GM18505 (cell line): ENCODE measurements at regions not wholly inside any gene's neighbourhood (a gene's known extent, or its start where the extent isn't known, plus 50 kb on each side); places are given as distances from the start of the nearest gene placed in this dataset.
"Not testable (repeated sequence)": the region's sequence is repeated elsewhere in the genome, so short reads cannot be mapped to it uniquely, and the experiment has no call there.

Source experiments
- ATAC-seq: cut with Tn5 transposase; IDR thresholded peaks from one replicate; pipeline ENCODE4 v1.9.1; 2021; ENCODE audit not compliant: unreplicated experiment
- POLR2A ChIP-seq: IDR thresholded peaks from 4 replicates; pipeline ENCODE4 v1.6.1; 2011; ENCODE audit warnings: borderline replicate concordance; ENCODE audit not compliant: insufficient read depth, insufficient read length; ENCODE audit errors: extremely low read depth

DNA sequence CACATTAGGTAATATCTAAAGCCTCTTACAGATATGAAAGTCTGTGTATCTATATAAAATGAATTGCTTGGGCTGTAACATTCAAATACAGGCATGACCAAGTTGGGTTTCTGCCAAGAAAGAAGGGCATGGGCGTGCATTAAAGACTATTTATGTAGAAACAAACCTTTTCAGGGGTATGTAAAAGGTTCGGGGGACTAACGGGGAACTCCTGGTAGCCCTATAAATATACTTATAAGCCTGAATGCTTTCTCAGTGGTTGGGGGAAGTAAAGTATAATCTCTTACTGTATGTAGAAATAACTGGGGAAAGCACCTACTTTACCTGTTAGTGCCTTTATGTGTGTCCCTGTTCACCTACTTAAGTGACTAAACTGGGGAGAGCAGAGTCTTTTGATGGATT is 154.5 kb upstream of the TBL1XR1 start:
- TF ChIP-seq POLR2A: no peak
- ATAC-seq: peak; percentile 96

DNA sequence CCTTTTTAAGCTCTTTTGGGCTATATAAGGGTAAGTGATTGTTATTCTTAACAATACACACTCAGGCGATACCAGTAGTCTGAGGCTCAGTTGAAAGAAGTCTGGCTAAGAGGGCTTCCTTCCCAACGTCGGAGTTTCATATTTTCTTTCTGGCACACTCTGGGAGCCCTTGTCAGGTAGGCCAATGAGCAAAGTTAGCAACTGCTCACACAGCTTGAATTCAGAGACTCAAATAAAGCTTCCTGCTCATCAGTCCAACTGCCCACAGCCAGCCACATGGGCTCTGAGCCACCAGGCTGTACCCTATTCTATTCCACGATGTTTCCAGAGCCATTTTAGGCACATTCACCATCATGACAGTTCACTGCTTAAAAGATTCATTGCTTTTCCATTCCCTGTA is 155.1 kb upstream of the TBL1XR1 start:
- no peak for ATAC-seq
- TF ChIP-seq POLR2A: no peak

DNA sequence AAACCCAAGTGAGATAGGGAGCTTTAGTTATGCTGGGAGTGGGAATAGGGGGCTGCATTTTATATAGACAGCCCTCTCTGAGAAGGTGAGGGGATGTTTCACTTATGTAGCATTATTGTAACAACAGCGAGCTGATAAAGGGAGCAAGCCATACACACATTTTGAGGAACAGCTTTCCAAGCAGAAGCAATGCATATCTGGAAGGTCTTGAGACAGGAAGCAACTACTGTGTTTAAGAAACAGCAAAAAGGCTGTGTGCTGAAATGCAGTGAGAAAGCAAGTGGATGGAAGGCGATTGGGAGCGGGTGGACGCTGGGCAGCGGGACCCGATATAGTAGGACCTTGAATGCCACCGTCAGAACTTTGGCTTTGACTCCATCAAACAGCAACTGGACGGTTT is 155.9 kb upstream of the TBL1XR1 start:
- no peak for TF ChIP-seq POLR2A
- no peak for ATAC-seq

DNA sequence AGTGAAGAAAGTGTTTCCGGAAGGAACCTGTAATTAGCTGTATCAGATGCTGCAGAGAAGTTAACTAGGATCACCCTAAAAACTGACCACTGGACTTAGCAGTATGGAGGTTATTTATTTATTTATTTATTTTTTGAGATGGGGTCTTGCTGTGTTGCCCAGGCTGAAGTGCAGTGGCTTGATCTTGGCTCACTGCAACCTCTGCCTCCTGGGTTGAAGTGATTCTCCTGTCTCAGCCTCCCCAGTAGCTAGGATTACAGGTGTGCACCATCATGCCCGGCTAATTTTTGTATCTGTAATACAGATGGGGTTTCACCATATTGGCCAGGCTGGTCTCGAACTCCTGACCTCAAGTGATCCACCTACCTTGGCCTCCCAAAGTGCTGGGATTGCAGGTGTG is 156.6 kb upstream of the TBL1XR1 start:
- not testable (repeated sequence) for ATAC-seq

DNA sequence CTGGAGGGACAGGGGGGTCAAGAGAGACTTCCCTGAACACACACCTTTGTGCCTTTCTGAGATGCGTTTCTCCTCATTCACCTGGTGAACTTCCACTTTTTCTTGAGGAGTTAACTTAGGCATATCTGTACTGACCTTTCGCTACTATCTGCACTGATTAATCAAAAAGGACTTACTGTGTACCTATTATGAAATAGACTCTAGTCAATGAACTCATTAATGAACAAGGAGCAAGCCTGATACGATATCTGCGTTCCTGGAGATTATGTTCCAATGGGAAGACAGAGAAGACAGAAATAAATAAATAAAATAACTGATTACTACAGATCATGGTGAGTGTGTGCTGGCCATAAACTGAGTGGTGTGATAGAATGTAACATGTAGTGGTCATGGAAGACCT is 157.2 kb upstream of the TBL1XR1 start:
- no peak for TF ChIP-seq POLR2A
- no peak for ATAC-seq

DNA sequence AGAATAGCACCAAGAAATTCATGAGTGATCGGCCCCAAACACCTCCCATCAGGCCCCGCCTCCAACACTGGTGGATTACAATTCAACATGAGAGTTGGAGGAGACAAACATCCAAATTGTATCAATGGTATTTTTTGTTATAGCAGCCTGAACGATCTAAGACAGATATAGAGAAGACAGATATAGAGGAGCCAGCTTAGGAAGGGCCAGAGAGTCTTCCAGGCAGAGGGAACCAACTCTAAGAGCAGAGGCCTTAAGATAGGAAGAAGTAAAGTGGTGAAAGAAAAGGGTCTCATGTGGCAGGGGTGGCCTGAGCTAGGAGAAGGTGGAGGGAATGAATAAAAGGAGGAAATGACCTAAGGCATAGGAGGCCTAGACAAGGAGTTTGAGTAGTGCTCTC is 158.8 kb upstream of the TBL1XR1 start:
- ATAC-seq: no peak
- TF ChIP-seq POLR2A: no peak

DNA sequence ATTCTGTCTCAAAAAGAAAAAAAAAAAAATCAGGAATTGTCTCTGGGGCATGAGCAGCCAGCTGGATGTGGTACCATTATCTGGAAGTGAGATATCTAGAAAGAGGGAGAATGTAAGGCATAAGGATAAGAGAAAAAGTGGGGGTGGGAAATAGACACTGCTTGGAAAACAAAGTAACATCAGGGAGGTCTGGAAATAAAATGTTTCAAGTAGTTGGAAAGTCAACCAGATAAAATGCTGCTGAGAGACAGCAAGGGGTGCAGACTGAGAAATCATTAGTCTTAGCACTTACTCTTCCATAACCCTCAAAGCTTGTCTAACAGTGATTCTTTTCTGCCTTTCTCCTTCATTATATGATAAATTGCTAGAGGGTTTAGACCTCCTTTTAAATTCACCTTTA is 159.7 kb upstream of the TBL1XR1 start:
- ATAC-seq: no peak
- no peak for TF ChIP-seq POLR2A

DNA sequence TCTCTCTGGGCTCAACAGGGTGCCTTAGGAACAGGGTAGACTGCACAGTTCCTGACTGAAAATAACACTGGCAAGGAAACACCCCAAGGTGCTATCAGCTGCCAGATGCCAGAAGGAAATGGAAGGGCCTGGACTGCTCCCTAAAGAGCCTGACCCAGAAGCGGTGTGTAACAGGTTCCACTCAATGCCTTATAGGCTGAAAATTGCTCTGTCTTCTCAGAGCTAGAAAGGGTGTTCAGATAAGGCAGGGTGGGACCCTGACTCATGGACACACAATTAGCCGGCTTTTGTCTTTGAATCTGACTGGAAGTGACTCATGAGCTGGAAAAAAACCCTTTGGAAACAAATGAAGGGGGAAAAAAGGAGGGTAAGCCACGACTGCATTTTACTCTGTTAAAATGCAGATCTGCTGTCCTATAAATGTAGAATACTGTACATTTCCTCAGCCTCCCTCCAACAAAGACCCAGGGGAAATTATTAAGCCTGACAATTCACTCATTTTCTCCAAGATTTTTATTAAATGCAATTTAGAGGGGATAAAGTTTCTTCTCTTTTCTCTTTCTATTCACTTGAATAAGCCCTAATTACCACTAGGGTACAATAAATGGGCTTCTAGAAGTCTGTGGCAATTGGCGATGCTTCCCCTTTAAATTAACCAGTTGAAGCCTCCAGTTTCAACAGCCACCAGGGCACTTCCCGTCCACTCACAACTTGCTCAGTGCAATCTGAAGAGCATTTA is 160.2 kb upstream of the TBL1XR1 start:
- no peak for ATAC-seq
- no peak for TF ChIP-seq POLR2A

DNA sequence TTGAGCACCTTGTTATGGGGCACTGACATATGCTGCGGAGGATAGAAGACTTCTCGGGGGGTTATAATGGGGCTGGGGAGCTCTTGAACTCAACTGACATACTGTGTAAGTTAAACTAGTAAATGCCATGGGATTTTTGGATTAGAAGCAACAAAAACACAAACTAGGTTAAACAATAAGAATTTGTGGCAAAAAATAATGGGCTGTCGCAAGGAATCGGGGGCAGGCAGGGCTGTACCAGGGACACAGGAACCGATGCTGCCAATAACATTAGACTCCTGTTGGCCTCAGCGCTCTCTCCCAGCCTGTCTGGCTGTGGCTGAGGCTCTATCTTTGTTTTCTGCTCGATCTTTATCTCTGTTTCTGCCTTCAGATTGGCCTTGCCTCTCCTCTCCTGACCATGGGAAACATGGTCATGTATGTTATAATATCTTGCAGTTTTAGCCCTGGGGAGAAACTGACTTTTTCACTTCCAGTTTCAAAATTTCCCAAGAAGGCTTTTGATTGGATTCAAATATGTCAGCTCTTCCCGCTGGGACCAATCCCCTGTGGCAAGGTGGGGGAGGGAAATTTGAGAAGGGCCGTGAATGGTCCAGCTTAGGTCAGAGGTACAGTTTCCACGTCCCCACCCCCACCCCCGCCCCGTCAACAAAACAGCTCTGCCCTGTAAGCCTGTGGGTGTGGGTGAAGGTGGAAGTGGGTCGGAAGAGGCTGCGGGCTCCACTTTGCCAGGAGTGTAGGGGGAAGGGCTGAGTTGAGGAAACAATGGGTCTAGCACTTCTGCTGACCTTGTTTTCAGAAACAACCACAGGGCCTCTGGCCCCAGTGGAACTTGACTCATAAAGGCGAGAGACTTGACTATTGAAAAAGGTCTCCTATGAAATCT is 161.1 kb upstream of the TBL1XR1 start:
- ATAC-seq: peak; percentile 44
- peak; percentile 41 for TF ChIP-seq POLR2A

DNA sequence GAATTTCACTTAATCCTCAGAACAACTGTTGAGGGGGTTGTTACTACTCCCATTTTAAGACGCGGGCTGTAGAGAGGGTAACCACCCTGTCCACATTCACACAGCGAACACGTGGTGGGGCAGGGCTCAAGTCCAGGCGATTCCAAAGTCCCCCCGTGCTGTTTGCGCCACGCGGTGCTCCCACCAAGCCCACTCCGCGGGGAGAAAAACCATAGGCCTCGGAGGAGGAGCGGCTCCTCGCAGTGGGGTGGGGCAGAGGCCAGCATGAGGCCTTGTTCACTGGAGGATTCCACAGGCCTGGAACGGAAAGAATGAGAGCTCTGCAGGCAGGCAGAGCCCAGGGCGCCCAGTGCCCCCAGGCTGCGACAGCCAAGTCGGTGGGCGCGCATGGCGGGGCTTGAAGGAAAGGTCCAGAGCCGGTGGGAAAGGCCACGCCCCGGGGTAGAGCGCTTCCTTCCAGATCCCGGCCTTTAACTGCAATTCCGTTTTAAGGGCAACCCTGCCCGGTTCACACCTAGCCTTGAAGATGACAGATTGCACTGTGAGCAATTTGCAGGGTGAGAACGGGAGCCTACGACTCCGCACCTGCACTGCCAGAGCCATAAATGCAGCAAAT is 161.8 kb upstream of the TBL1XR1 start:
- peak; percentile 14 for TF ChIP-seq POLR2A
- peak; percentile 15 for ATAC-seq

DNA sequence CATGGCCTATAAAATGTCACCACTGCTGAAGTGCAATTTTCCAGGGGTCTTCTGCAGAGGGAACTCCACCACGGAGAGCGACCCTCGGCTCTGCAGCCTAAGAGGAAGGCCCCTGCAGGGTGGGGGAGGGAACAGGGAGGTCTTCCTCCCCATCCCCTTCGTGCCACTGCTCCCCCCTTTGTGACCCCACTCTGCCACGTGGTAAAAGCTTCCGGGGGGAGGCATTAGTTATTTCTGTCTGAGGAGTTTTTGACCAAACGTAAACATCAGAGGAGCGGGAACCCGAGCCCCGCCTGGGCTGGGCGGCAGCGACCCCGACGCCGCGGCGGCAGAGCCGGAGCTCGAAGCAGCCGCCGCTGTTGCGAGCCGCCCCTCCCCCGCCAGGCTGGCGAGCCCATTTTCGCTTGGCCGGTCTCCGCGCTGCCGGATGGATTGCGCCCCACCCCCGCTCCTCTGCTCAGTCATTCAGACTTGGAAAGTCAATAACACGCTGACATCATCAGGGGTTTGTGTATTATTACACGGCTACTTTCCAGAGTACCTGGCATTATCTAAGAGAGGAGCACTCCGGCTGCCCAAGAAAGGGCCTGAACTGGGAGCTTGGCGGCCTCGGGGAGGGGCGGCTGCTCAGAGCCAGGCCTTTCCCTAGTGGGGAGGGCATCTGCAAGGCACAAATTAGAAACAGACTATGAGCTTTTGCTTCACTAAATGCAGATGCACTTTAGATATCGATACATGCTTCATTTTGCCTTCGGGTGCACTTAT is 162.5 kb upstream of the TBL1XR1 start:
- ATAC-seq: peak; percentile 71
- peak; percentile 52 for TF ChIP-seq POLR2A

DNA sequence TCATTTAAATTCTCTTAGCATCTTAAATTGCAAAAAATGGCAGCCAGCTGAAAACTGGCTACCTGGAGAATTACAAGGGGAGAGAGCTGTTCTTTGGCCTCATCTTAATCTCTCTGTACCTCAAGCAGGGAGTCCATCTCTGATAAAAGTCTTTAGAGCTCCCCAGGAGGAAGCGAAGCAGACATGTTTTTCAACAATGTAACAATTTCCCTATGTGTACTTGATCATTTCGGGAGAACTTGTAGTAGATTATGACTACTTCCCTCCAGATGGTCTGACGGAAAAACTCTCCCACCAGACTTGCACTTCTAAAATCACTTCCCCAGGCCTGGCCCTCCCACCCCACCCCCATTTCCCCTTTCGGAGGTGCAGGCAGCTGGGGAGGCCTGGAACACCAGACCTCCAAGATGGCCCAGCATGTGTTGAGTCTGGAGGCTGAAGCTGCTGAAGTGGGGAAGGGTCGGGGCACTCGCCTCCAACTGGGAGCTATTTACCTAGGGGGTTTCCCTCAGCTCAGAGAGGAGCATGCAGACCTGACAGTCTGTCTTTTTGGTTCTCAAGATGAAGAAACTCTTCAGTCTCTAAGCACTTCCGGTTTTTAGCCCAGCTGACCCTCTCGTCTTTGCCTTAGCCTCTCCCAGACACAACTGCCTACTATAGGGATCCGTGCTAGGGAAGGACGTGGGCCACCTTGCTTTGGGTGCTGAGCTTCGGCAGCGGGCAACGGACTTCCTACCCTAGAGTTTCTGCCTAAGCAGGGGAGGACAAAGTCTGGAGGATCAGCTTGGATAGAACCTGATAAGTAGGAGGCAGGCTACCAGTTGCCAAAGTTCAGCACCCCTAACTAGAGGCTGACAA is 164.0 kb upstream of the TBL1XR1 start:
- no peak for TF ChIP-seq POLR2A
- no peak for ATAC-seq
